HG03135 (cell line): ENCODE measurements at regions not wholly inside any gene's neighbourhood (a gene's known extent, or its start where the extent isn't known, plus 50 kb on each side); places are given as distances from the start of the nearest gene placed in this dataset.
"Not testable (repeated sequence)": the region's sequence is repeated elsewhere in the genome, so short reads cannot be mapped to it uniquely, and the experiment has no call there.

Experiments used
- ATAC-seq: cut with Tn5 transposase; IDR thresholded peaks from one replicate; pipeline ENCODE4 v1.9.1; 2021; ENCODE audit warnings: mild to moderate bottlenecking, moderate library complexity; ENCODE audit not compliant: unreplicated experiment

DNA sequence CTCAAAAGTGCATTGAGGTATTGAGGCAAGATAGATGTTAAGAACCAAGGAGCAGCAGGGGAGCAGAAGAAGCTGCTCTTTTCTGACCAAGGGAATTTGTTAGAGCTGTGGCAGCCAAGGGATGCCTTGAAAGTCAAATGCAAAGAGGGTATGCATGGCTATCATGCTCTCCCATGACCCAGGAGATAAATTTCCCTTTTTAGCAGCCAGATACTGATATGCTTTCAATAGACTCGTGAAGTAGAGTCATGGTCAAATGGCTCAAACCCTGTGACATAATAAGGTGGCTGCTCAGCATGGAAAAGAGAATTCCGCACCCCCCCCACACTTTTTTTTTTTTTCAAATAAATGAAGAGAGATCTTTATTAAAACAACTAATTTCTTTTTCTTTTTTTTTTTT lies 180.9 kb upstream of the ACTBL2 start:
- ATAC-seq = no peak

- ATAC-seq = no peak
Measured at GRCh38 chr5:57662991-57663390, 180.4 kb upstream of the ACTBL2 start.

DNA sequence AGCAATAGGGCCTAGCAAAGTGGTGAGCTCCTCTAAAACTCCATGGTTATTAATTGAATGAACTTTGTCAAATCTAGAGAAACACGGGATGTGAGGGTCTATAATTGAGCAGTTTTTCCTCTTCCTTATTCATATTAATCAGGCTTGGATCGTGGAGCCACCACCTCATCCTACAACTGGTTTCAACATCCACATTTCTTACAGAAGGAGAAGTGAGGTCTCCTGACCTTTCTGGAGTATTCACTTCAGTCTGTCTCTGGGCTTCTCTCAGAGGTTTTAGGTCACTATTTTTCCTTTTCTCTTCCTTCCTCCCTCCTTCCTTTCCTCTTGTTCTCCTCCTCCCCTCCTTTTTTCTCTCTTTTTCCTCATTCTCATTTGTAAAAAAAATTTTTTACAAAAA lies 177.3 kb upstream of the ACTBL2 start:
- no peak for ATAC-seq

DNA sequence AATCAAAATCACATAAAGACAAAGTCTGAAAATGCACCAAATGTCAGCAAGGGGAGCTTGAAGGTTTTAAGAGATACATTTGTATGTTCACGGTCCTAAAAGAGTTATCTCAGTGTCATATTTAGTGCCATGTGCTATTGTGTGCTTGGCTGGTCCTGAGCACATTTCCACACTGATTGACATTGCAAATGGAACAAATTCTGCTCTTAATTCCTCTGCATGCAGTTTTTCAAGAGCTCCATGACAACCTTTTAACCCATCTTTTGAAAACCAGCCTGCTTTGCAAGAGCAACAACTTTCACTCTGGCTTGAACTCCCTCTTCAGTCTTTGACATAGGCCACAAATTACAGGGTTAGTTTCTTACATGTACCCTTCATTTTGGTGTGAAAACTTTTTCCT lies 175.4 kb upstream of the ACTBL2 start:
- ATAC-seq = no peak

DNA sequence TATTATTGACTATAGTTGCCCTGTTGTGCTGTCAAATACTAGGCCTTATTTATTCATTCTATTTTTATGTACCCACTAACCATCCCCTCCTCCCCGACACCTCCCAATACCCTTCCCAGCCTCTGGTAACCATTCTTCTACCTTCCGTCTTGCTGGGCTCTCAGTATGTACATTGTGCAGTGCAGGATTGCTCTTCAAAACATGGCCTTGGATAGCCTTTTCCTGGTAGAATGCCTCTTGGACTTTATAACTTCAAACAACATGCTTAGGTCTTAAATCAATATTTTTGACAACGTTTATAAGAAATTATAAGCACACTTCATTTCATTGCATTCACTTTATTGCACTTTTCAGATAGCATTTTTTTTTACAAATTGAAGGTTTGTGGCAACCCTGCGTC lies 172.6 kb upstream of the ACTBL2 start:
- no peak for ATAC-seq

GRCh38 chr5:57653636-57654290 lies 171.2 kb upstream of the ACTBL2 start:
- no peak for ATAC-seq

GRCh38 chr5:57651127-57651526 lies 168.5 kb upstream of the ACTBL2 start:
- ATAC-seq = no peak

GRCh38 chr5:57650360-57651069 lies 167.9 kb upstream of the ACTBL2 start:
- peak; percentile 91 for ATAC-seq

DNA sequence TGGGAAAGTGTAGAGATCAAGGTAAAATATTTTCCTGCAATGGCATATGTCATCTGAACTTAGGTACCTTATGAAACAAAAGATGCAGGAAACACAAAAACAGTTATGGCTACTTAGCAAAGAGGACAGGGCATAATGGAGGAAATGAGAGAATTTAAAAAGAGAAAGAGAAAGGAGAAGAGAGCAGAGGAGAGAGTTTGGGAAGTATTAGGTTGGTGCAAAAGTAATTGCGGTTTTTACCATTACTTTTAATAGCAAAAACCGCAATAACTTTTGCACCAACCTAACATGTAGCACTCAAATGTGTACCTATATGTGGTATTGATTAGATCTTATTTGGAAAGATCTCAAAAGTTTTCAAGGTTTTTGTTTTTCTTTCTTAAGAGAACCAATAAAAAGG lies 160.1 kb upstream of the ACTBL2 start:
- ATAC-seq = no peak

DNA sequence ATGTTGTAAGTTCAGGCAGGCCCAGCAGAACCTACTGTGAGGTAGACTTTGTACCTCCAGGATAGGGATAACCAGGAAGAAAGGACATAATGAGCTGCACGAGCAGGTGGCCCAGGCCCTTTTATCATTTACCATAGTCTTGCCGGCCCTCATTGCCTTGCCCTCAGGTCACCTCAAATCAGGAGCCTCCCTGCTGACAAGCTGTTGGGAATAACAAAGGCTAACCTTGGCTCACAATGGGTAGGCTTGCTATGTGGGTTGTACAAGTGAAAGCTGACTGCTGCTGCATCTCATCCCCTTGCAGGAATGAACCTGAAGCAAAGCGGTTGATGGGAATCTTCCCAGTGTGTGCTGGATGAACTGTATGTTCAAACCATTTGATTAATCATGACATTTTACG lies 159.5 kb upstream of the ACTBL2 start:
- no peak for ATAC-seq

- no peak for ATAC-seq
Measured at GRCh38 chr5:57635146-57635777, 152.7 kb upstream of the ACTBL2 start.

DNA sequence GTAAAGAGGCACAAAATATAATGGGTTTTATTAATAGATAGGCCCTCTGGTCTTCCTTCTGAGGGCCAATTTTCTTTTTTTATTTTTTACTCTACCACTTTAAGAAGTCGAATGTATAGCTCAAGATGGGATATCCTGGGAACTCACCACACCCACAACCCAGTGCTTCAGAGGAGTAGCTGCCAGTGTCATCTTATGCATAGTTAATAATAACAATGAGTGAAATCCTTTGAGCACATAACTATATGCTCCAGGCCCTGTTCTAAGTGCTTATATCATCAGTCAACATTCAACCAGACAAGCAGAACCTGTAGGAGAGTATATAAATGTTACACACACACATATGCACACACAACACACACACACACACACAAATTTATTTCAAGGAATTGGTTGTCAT lies 150.3 kb upstream of the ACTBL2 start:
- ATAC-seq = no peak

GRCh38 chr5:57631139-57631538 lies 148.5 kb upstream of the ACTBL2 start:
- not testable (repeated sequence) for ATAC-seq

GRCh38 chr5:57627661-57628060 lies 145.1 kb upstream of the ACTBL2 start:
- no peak for ATAC-seq

DNA sequence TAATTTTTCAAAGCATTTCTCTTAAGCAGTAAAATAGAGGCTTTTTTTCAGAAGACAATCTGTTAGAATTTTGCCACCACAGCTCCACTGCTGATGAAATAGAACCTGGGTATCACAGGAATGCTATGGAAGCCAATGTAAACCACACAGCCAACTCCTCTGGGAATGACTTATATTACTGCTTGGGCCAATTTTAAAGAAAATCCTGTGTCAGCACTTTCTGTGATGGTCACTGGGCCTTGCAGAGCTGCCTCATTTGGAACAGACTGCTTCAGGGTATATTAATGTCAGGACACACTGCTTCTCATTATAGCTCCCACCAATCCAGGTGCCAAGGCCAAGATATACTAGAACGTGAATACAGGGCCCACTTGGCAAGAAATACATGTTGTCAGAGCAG lies 144.1 kb upstream of the ACTBL2 start:
- no peak for ATAC-seq

DNA sequence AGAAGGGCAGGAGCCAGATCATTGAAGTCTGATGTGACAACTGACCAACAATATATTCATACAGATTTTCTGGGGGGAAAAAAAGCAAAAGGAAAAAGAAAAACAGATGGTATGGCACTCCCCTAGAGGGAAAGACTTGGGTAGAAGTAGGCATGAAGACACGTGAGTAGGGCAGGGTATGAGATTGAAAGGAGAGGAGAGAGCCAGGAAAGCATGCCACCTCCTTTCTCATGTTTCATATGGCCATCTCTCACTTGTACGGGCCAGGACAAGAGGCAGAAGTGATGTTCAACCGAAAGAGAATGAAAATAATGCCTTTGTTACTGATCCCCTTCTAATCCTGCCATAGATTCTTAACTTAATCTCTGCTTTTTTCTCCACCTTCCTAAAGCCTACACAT lies 139.0 kb upstream of the ACTBL2 start:
- ATAC-seq = no peak

- no peak for ATAC-seq
Measured at GRCh38 chr5:57618767-57619381, 136.3 kb upstream of the ACTBL2 start.

- no peak for ATAC-seq
Measured at GRCh38 chr5:57613741-57614140, 131.1 kb upstream of the ACTBL2 start.

- ATAC-seq = no peak
Measured at GRCh38 chr5:57611177-57611576, 128.6 kb upstream of the ACTBL2 start.

DNA sequence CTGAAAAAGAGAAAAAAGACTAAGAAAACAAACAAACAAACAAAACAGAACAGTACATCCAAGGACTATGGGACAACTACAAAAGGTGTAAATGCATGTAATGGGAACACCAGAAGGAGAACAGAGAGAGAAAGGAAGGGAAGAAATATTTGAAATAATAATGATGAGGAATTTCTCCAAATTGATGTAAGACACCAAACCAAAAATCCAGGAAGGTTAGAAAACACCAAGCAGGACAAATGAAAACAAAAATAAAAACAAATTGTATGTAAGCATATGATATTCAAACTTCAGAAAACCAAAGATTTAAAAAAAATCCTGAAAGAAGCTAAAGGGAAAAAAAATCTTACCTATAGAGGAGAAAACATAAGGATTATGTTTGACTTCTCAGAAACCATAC lies 125.9 kb upstream of the ACTBL2 start:
- no peak for ATAC-seq

GRCh38 chr5:57601996-57602395 lies 119.4 kb upstream of the ACTBL2 start:
- ATAC-seq = no peak

DNA sequence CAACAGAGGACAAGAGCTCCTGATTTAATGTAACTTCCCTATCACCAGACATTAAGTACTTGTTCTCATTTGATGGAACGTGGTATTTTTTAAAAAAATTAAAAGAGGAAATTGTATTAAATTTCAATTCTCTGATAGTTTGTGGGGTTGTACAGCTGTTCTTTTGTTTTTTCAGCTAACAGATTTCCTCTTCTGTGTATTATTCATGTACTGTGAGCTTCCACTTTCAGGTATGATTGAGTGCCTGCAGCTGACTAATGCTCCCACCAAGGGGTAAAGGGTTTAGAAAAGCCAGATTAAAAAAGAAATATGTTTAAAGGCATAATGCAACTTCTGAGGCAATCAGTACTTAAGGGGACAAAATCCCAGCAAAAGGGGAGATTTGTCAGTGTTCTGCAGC lies 117.7 kb upstream of the ACTBL2 start:
- no peak for ATAC-seq
